H1 (cell line): ENCODE measurements at regions not wholly inside any gene's neighbourhood (a gene's known extent, or its start where the extent isn't known, plus 50 kb on each side); places are given as distances from the start of the nearest gene placed in this dataset.

Experiments
- BCL11A ChIP-seq, 2 experiments: IDR thresholded peaks; one replicate each; pipeline ENCODE4 v1.6.1; 2011; ENCODE audit warnings: low read depth in 2 of 2, low read length in 2 of 2, mild to moderate bottlenecking in 2 of 2
- BRCA1 ChIP-seq: IDR thresholded peaks from 2 replicates; pipeline ENCODE4 v1.6.1; 2012; ENCODE audit warnings: low read depth, low read length, improper control_type of control experiment
- CTBP2 ChIP-seq: IDR thresholded peaks from 2 replicates; pipeline ENCODE4 v1.7.0; 2011; ENCODE audit warnings: borderline replicate concordance, mild to moderate bottlenecking, moderate library complexity, mixed read lengths, low read length; ENCODE audit not compliant: insufficient read depth, insufficient read length
- JUN ChIP-seq: IDR thresholded peaks from 2 replicates; pipeline ENCODE4 v1.6.1; 2011; ENCODE audit warnings: low read depth, mild to moderate bottlenecking, improper control_type of control experiment, low read length
- SIN3A ChIP-seq, 2 experiments: IDR thresholded peaks in 1 of 2; conservative IDR thresholded peaks in 1 of 2; 2 replicates each; pipeline ENCODE4 v1.6.1; 2011 to 2012; ENCODE audit warnings: low read length in 2 of 2, improper control_type of control experiment in 1 of 2, low read depth in 1 of 2, mild to moderate bottlenecking in 1 of 2

- TF ChIP-seq CTBP2, result no peak
- no peak for TF ChIP-seq SIN3A (conservative IDR thresholded peaks at IDR 0.05 in 1 of 2, IDR thresholded peaks at IDR 0.05 in 1 of 2; ENCODE audit: low read depth in 1 of 2, low read length in 2 of 2)
- no peak for TF ChIP-seq BRCA1
- TF ChIP-seq JUN, result no peak
- no peak for TF ChIP-seq BCL11A (IDR thresholded peaks at IDR 0.05; ENCODE audit: low read depth in 2 of 2, low read length in 2 of 2)
Measured at GRCh38 chr1:239239529-239239928, 146.8 kb upstream of the CHRM3 start (continued).
